ENCODE measurements at regions not wholly inside any gene's neighbourhood (a gene's known extent, or its start where the extent isn't known, plus 50 kb on each side); places are given as distances from the start of the nearest gene placed in this dataset.

DNA sequence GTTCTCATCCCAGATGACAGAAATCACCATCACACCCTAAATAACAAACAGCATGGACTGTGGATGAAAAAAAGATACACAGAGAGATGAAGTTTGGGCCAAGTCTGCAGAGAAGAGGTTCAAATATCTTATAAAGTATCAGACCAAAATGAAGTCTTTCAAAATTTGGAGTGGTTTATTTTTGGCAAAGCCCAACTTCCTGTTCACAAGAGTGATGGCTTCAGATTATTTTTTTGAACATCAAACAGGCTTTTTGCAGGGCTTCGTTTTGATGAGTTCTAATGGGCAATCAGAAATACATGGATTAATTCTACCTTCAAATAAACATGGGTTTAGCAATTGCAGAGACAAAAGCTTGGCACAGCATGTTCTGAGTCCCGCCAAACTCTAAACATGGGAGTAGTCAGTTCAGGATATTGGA lies 378.2 kb upstream of the RPS23 start:
- no peak for TF ChIP-seq SMAD3 (CRISPR knock-in tag; IDR thresholded peaks at IDR 0.05; ENCODE audit: borderline replicate concordance)
- no peak for TF ChIP-seq TEAD4 (CRISPR knock-in tag; IDR thresholded peaks at IDR 0.05)
